ENCODE measurements at regions not wholly inside any gene's neighbourhood (a gene's known extent, or its start where the extent isn't known, plus 50 kb on each side); places are given as distances from the start of the nearest gene placed in this dataset.
"Not testable (repeated sequence)": the region's sequence is repeated elsewhere in the genome, so short reads cannot be mapped to it uniquely, and the experiment has no call there.

DNA sequence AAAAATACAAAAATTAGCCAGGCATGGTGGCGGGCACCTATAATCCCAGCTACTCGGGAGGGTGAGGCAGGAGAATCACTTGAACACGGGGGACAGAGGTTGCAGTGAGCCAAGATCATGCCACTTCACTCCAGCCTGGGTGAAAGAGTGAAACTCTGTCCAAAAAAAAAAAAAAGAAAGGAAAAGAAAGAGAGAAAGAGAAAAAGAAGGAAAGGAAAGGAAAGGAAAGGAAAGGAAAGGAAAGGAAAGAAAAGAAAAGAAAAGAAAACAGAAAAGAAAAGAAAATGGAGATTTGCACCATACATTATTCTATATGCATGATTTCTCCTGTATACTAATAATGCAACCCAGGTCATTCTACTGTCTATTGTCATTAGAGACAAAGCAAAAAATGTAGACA, 421.5 kb downstream of the PCDH19 start:
- H3K4me3 ChIP-seq (ENCODE audit: low read length); H3K9ac ChIP-seq (ENCODE audit: low read length); H3K36me3 ChIP-seq (ENCODE audit: control insufficient read depth, low read depth, low read length); H3K27ac ChIP-seq (ENCODE audit: low read length); H3K9me3 ChIP-seq (ENCODE audit: control insufficient read depth, low read depth, low read length); H3K4me1 ChIP-seq (ENCODE audit: control insufficient read depth, low read depth, low read length); H3K27me3 ChIP-seq (ENCODE audit: control insufficient read depth, insufficient read depth, low read length): not testable (repeated sequence)

DNA sequence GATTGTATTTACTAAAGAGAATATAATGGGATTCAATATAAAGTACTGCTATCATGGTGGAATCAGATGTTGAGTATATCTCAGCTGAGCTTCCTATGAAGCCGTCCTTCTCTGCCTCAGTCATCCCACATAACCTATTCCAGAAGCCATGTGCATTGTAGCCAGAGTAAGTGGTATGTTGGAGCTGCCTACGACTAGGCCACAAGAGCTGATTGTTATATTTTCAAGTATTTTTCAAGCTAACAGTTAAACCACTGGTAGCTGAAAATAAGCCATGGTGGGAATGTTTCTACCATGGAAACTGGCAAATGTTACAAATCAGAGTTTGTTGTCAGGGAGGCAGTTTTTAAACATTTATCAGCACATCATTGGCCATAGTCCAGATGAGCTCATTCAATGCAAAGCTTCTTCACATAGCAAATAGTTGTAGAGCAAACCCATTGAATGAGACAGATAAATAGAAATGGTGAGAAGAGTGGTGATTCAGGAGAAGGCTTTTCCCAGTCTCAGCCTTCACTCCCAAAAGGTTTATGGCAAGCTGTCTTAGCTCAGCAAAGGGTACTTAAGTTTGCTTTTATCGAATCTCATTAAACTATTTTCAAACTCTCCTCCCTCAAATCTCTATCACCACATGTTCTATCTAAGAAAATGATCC, 436.4 kb downstream of the PCDH19 start:
- Histone ChIP-seq H3K27ac (ENCODE audit: low read length) (no peak overlapping the region), H3K27me3 (ENCODE audit: control insufficient read depth, insufficient read depth, low read length) (no peaks in the 10 kb centered on the region), H3K9ac (ENCODE audit: low read length) (no peak overlapping the region), H3K4me1 (ENCODE audit: control insufficient read depth, low read depth, low read length) (no peaks in the 10 kb centered on the region), H3K9me3 (ENCODE audit: control insufficient read depth, low read depth, low read length) (no peaks in the 10 kb centered on the region), H3K36me3 (ENCODE audit: control insufficient read depth, low read depth, low read length) (no peaks in the 10 kb centered on the region), H3K4me3 (ENCODE audit: low read length) (no peak overlapping the region)

DNA sequence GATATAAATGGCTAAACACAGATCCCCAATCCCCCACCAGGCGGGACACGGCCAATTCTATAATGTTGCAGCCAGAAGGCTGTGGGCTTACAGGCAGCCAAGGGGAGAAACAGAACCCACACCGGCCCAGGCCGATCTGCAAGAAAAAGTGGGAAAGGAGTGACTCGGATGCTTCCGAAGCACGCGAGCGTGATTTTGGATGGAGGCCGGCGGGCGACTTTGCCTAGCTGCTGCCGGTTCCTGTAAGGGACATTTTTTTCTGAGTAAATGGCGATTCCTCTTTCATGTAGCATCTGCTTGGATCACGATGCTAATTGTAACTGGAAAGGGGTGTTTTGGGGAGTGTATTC, 470.2 kb downstream of the PCDH19 start:
- Histone ChIP-seq H3K9me3 (ENCODE audit: control insufficient read depth, low read depth, low read length) (no peaks in the 10 kb centered on the region), H3K27ac (ENCODE audit: low read length) (no peak overlapping the region), H3K27me3 (ENCODE audit: control insufficient read depth, insufficient read depth, low read length) (no peaks in the 10 kb centered on the region), H3K9ac (ENCODE audit: low read length) (no peak overlapping the region), H3K4me3 (ENCODE audit: low read length) (no peak overlapping the region), H3K36me3 (ENCODE audit: control insufficient read depth, low read depth, low read length) (no peaks in the 10 kb centered on the region), H3K4me1 (ENCODE audit: control insufficient read depth, low read depth, low read length) (no peaks in the 10 kb centered on the region)

DNA sequence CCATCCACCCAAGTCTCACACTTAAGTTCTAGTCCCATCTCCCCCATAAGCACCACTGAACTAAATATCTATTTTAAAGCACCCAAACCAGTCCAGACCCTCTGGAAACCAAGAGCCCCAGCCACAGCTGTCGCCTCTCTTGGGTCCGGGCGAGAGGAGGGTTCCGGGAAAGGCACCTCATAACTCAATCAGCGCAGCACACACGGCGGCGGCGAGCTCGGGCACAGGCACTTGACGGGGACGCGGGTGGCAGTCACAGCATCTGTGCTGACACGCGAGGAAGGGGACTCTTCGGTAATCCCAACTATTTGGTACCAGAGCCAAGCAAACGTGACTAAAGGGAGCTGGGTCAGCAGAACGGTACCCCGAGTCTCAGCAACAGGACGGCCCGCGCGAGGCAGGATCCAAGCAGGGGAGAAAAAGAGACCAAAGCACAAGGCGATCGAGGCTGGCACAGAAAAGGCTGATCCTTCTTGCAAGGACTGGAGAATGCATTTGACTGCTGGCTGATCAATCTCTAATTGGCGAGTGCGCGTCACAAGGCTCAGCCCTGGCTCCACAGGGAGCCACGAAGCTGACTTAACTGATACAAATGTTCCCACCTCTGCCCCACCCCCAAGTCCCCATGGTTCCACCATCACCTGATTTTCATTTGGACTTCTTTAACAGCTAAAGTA, 470.7 kb downstream of the PCDH19 start:
- not testable (repeated sequence) for H3K4me1 ChIP-seq (ENCODE audit: control insufficient read depth, low read depth, low read length); H3K27ac ChIP-seq (ENCODE audit: low read length); H3K4me3 ChIP-seq (ENCODE audit: low read length); H3K9me3 ChIP-seq (ENCODE audit: control insufficient read depth, low read depth, low read length); H3K36me3 ChIP-seq (ENCODE audit: control insufficient read depth, low read depth, low read length); H3K9ac ChIP-seq (ENCODE audit: low read length); H3K27me3 ChIP-seq (ENCODE audit: control insufficient read depth, insufficient read depth, low read length)

DNA sequence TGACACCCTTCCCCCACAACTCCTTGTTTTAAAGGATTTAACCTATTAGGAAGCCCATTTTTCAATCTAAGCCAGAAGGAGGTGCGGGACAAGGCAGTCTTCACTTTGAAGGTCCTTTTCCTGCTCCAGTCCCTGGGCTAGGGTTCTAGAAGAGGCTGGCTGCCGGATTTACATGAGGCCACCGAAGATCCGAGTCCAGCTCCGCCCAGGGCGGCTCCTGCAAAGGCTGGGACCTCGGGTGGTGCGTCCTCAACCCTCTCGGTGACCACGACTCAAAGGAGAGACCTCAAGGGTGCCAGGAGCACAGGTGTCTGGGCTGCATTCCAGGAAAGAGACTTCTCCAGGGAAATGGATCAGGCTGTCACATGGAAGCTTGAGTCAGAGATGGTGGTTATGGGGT, 471.6 kb downstream of the PCDH19 start:
- Histone ChIP-seq H3K9ac (ENCODE audit: low read length) (no peak overlapping the region), H3K36me3 (ENCODE audit: control insufficient read depth, low read depth, low read length) (no peaks in the 10 kb centered on the region), H3K4me3 (ENCODE audit: low read length) (no peak overlapping the region), H3K27me3 (ENCODE audit: control insufficient read depth, insufficient read depth, low read length) (no peaks in the 10 kb centered on the region), H3K4me1 (ENCODE audit: control insufficient read depth, low read depth, low read length) (no peaks in the 10 kb centered on the region), H3K27ac (ENCODE audit: low read length) (no peak overlapping the region), H3K9me3 (ENCODE audit: control insufficient read depth, low read depth, low read length) (no peaks in the 10 kb centered on the region)

DNA sequence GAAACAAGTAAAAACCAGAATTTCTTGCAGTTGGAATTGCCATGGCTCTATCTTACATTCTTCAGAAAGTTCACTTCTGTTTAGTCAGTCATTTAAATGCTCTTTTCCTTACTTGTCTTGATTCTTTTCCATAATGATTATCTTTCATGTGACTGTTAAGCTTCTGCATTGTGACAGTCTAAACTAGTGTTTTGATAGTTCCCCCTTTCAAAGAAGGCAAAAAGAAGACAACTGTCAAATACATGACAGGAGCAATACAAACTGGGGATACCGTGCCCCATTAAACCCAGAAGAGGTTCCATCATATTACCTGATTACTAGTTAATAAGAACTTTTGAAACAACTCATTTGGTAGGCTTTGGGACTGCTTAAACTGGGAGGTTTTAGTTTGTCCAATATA, 476.2 kb downstream of the PCDH19 start:
- H3K36me3 ChIP-seq (ENCODE audit: control insufficient read depth, low read depth, low read length) = no peaks in the 10 kb centered on the region
- no peak overlapping the region for H3K9ac ChIP-seq (ENCODE audit: low read length)
- no peaks in the 10 kb centered on the region for H3K4me1 ChIP-seq (ENCODE audit: control insufficient read depth, low read depth, low read length)
- H3K9me3 ChIP-seq (ENCODE audit: control insufficient read depth, low read depth, low read length) = no peaks in the 10 kb centered on the region
- H3K27ac ChIP-seq (ENCODE audit: low read length) = no peak overlapping the region
- H3K27me3 ChIP-seq (ENCODE audit: control insufficient read depth, insufficient read depth, low read length) = no peaks in the 10 kb centered on the region
- no peak overlapping the region for H3K4me3 ChIP-seq (ENCODE audit: low read length)

DNA sequence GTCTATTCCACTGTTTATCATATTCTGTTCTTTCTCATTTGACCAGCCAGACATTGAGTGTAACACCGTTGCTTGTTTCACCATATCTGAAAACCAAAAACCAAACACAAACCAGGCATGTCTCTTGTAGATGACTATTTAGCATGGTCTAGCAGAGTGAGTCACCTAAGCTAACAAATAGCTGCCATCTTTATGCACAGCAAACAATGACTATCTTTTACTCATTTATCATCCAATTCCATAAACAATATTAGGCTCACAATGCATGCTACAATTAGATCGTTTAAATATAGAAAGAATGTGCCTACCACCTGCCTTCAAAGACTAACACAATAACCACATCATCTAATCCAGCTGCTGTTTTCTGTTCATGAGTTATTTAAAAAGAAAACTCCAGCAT, 495.4 kb downstream of the PCDH19 start:
- Histone ChIP-seq H3K4me1 (ENCODE audit: control insufficient read depth, low read depth, low read length) (no peaks in the 10 kb centered on the region), H3K9ac (ENCODE audit: low read length) (no peak overlapping the region), H3K9me3 (ENCODE audit: control insufficient read depth, low read depth, low read length) (no peaks in the 10 kb centered on the region), H3K27me3 (ENCODE audit: control insufficient read depth, insufficient read depth, low read length) (no peaks in the 10 kb centered on the region), H3K27ac (ENCODE audit: low read length) (no peak overlapping the region), H3K4me3 (ENCODE audit: low read length) (no peak overlapping the region), H3K36me3 (ENCODE audit: control insufficient read depth, low read depth, low read length) (no peaks in the 10 kb centered on the region)

DNA sequence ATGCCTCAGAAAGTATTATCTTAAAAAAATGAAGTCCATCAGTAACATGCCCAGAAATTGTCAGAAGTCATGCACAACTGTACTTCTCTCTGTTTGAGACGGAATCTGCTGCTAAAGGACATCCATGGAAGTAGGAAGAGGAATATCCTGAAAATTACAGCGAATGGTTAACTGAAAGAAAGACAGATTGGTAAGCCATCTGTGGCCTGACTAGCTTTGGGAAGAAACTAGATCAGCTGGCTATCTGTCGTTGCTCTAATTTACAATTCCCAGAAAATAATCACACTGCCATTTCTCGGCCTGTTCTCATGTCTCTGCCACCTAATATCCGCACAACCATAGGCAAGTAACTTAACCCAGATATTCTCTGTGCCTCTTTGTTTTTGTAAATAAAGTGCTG, 496.5 kb downstream of the PCDH19 start:
- Histone ChIP-seq H3K27ac (ENCODE audit: low read length) (no peak overlapping the region), H3K36me3 (ENCODE audit: control insufficient read depth, low read depth, low read length) (no peaks in the 10 kb centered on the region), H3K9ac (ENCODE audit: low read length) (no peak overlapping the region), H3K4me3 (ENCODE audit: low read length) (no peak overlapping the region), H3K9me3 (ENCODE audit: control insufficient read depth, low read depth, low read length) (no peaks in the 10 kb centered on the region), H3K4me1 (ENCODE audit: control insufficient read depth, low read depth, low read length) (no peaks in the 10 kb centered on the region), H3K27me3 (ENCODE audit: control insufficient read depth, insufficient read depth, low read length) (no peaks in the 10 kb centered on the region)

DNA sequence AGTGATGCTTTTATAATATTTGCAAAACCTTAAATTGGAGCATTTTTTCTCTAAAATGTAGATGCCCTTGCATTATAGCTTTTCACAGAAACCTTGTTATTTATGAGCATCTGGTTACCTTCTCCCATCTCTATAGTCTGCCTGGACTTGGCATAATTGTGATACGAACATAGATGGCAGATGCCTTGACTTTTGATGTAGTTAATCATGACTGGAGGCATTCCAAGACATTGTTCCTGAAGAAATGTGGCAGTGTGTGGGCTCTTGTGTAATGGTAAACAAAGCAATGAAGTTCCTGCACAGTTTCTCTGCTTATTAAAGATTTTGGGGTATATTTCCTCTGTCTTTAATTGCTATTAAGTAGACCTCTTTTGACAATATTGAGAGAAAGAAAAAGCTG, 500.1 kb downstream of the PCDH19 start:
- Histone ChIP-seq H3K27ac (ENCODE audit: low read length) (no peak overlapping the region), H3K27me3 (ENCODE audit: control insufficient read depth, insufficient read depth, low read length) (no peaks in the 10 kb centered on the region), H3K36me3 (ENCODE audit: control insufficient read depth, low read depth, low read length) (no peaks in the 10 kb centered on the region), H3K4me3 (ENCODE audit: low read length) (no peak overlapping the region), H3K9ac (ENCODE audit: low read length) (no peak overlapping the region), H3K4me1 (ENCODE audit: control insufficient read depth, low read depth, low read length) (no peaks in the 10 kb centered on the region), H3K9me3 (ENCODE audit: control insufficient read depth, low read depth, low read length) (no peaks in the 10 kb centered on the region)

DNA sequence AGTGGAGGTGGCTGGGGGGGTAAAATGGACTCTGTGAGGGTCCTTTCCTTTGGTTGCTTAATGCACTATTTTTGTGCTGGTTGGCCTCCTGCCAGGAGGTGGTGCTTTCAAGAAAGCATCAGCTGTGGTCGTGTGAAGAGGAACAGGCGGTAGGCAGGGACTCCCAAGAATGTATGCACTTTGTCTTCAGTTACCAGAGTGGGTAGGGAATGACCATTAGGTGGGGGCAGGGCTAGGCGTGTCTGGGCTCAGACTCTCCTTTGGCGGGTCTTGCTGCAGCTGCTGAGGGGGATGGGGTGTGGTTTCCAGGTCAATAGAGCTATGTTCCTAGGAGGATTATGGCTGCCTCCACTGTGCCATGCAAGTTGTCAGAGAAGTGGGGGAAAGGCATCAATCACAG, 509.0 kb downstream of the PCDH19 start:
- H3K27ac ChIP-seq (ENCODE audit: low read length) = no peak overlapping the region
- no peaks in the 10 kb centered on the region for H3K4me1 ChIP-seq (ENCODE audit: control insufficient read depth, low read depth, low read length)
- no peak overlapping the region for H3K4me3 ChIP-seq (ENCODE audit: low read length)
- H3K36me3 ChIP-seq (ENCODE audit: control insufficient read depth, low read depth, low read length) = no peaks in the 10 kb centered on the region
- no peaks in the 10 kb centered on the region for H3K27me3 ChIP-seq (ENCODE audit: control insufficient read depth, insufficient read depth, low read length)
- H3K9me3 ChIP-seq (ENCODE audit: control insufficient read depth, low read depth, low read length) = no peaks in the 10 kb centered on the region
- H3K9ac ChIP-seq (ENCODE audit: low read length) = no peak overlapping the region

DNA sequence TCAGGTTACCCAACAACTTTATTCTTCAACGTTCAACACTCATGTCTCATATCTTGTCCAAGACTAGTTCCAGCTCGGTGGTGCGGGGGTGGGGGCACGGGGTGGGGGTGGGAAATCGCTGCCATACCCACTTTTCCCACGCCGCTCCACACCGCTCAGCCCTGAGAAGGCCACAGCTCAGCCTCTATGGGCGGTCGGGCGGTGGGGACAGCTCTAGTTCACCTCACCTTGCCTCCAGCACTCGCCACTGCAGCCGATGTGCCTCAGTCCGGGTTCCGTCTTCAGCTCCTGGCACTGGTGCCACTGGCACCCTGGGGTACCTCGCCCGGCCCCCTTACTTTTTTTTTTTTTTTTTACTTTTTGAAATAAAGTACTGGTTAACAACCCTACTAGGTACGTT, 522.2 kb downstream of the PCDH19 start:
- Histone ChIP-seq H3K36me3 (ENCODE audit: control insufficient read depth, low read depth, low read length) (no peaks in the 10 kb centered on the region), H3K4me3 (ENCODE audit: low read length) (no peak overlapping the region), H3K9me3 (ENCODE audit: control insufficient read depth, low read depth, low read length) (no peaks in the 10 kb centered on the region), H3K27me3 (ENCODE audit: control insufficient read depth, insufficient read depth, low read length) (no peaks in the 10 kb centered on the region), H3K9ac (ENCODE audit: low read length) (no peak overlapping the region), H3K27ac (ENCODE audit: low read length) (no peak overlapping the region), H3K4me1 (ENCODE audit: control insufficient read depth, low read depth, low read length) (no peaks in the 10 kb centered on the region)

DNA sequence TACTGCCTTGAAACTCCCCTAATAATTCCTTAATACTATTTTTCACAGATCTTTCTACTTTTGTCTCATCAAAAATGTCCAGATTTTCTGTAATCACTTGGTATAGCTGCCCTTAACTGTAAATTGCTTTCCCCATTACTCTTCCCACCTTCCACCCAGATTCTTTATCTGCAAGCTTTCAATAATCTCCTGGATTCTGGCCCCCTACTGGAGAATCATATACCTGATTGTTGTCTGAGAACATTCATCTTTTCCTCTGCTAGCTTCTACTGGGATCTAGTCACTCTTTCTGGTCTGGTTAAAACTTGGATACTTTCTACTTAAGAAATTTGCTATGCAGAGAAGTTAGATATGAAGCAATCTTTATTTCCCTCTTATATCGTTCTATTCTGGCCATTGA, 552.6 kb downstream of the PCDH19 start:
- H3K27me3 ChIP-seq (ENCODE audit: control insufficient read depth, insufficient read depth, low read length) = no peaks in the 10 kb centered on the region
- H3K4me1 ChIP-seq (ENCODE audit: control insufficient read depth, low read depth, low read length) = no peaks in the 10 kb centered on the region
- H3K36me3 ChIP-seq (ENCODE audit: control insufficient read depth, low read depth, low read length) = no peaks in the 10 kb centered on the region
- H3K4me3 ChIP-seq (ENCODE audit: low read length) = no peak overlapping the region
- H3K9me3 ChIP-seq (ENCODE audit: control insufficient read depth, low read depth, low read length) = no peaks in the 10 kb centered on the region
- no peak overlapping the region for H3K27ac ChIP-seq (ENCODE audit: low read length)
- no peak overlapping the region for H3K9ac ChIP-seq (ENCODE audit: low read length)
